ENCODE measurements at regions not wholly inside any gene's neighbourhood (a gene's known extent, or its start where the extent isn't known, plus 50 kb on each side); places are given as distances from the start of the nearest gene placed in this dataset.

DNA sequence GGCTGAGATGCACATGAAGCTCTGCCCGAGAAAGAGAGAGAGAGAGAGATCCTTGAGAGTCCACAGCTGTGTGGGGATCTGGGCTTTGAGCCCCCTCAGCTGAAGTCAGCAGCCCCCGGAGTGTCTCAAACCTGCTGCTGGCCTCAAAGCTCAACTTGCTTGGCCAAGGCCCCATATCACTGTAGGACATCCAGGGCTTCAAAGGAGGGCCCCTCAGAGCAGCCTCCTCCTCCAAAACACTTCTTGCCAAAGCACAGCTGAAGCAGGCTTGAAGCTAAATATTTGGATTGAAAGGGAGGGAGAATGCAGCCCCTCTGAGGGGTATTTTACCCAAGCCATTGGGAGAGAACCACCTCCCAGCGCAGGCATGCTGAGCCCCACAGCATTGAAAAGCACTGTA lies 357.6 kb downstream of the OSR1 start:
- no peak for TF ChIP-seq BHLHE40 (IDR thresholded peaks at IDR 0.05; ENCODE audit: low read depth, low read length)
- TF ChIP-seq, protein P1, sequence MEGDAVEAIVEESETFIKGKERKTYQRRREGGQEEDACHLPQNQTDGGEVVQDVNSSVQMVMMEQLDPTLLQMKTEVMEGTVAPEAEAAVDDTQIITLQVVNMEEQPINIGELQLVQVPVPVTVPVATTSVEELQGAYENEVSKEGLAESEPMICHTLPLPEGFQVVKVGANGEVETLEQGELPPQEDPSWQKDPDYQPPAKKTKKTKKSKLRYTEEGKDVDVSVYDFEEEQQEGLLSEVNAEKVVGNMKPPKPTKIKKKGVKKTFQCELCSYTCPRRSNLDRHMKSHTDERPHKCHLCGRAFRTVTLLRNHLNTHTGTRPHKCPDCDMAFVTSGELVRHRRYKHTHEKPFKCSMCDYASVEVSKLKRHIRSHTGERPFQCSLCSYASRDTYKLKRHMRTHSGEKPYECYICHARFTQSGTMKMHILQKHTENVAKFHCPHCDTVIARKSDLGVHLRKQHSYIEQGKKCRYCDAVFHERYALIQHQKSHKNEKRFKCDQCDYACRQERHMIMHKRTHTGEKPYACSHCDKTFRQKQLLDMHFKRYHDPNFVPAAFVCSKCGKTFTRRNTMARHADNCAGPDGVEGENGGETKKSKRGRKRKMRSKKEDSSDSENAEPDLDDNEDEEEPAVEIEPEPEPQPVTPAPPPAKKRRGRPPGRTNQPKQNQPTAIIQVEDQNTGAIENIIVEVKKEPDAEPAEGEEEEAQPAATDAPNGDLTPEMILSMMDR (conservative IDR thresholded peaks at IDR 0.05; ENCODE audit: low read depth, low read length), result no peak

Data from IMR-90 (cell line).